ENCODE measurements at regions not wholly inside any gene's neighbourhood (a gene's known extent, or its start where the extent isn't known, plus 50 kb on each side); places are given as distances from the start of the nearest gene placed in this dataset.

GRCh38 chr1:101453844-101454243, 217.0 kb downstream of the S1PR1 start:
- ChIA-PET CTCF (interaction anchor here (1.3 kb wide), 1 partner anchor 20 kb away, joined by 3 read pairs; no protein-coding TSS in a partner anchor), POLR2A (no interaction called here)
- dilution Hi-C loops (cut with MboI; ENCODE audit: extremely low pct_ligation_motif_present, low sequenced_read_pairs): no loop called here
- H3K27ac ChIP-seq (ENCODE audit: insufficient read depth, low read depth, low read length): no peak overlapping the region
- H3K27me3 ChIP-seq (ENCODE audit: control insufficient read depth in 2 of 2, insufficient read depth in 2 of 2, low read length in 2 of 2): peaks cover 0 to 2% of the 10 kb centered on the region in 2 experiments
- intact Hi-C loops (cut with micrococcal nuclease): no loop called here
- no peaks in the 10 kb centered on the region for H3K9me3 ChIP-seq (replicated peaks; ENCODE audit: control insufficient read depth, insufficient read depth, low read length)
- DNase-seq (ENCODE audit: low read depth, low spot score): no peak
- H3K79me2 ChIP-seq (ENCODE audit: control insufficient read depth, insufficient read depth, low read length): no peaks in the 10 kb centered on the region
- no peak for FAIRE-seq
- TF ChIP-seq JUN (IDR thresholded peaks at IDR 0.05; ENCODE audit: borderline replicate concordance, insufficient read depth, insufficient read length, low read depth): no peak
- TF ChIP-seq CTCF (IDR thresholded peaks at IDR 0.05; ENCODE audit: extremely low read depth in 1 of 2, insufficient read depth in 1 of 2, low read depth in 1 of 2, low read length in 2 of 2): no peak
- no peak for TF ChIP-seq FOS (IDR thresholded peaks at IDR 0.05; ENCODE audit: borderline replicate concordance, insufficient read depth, low read length)
- TF ChIP-seq MAX (IDR thresholded peaks at IDR 0.05; ENCODE audit: insufficient read depth, insufficient read length): no peak
- no peak for TF ChIP-seq POLR2A (IDR thresholded peaks at IDR 0.05; ENCODE audit: low read depth, low read length)
- no peak for TF ChIP-seq EZH2 (IDR thresholded peaks at IDR 0.05; ENCODE audit: borderline replicate concordance, low read depth, low read length, severe bottlenecking)
- no peak for TF ChIP-seq POLR2AphosphoS5 (IDR thresholded peaks at IDR 0.05; ENCODE audit: insufficient read depth, low read depth, low read length)
- no peak for TF ChIP-seq GATA2 (IDR thresholded peaks at IDR 0.05; ENCODE audit: insufficient read depth, insufficient read length, low read depth, low read length)
- no peak for TF ChIP-seq MYC (IDR thresholded peaks at IDR 0.05; ENCODE audit: low read depth, low read length)
- H3K4me3 ChIP-seq (replicated peaks in 1 of 3; ENCODE audit: insufficient read depth in 1 of 3, low read depth in 1 of 3, low read length in 3 of 3): no peak overlapping the region
- no peak overlapping the region for H3K9ac ChIP-seq (replicated peaks; ENCODE audit: extremely low read depth, insufficient read depth, low read length)
- H3K4me2 ChIP-seq (ENCODE audit: insufficient read depth, low read length): no peak overlapping the region
- H3K9me1 ChIP-seq (replicated peaks; ENCODE audit: control insufficient read depth, extremely low read depth, insufficient read depth, low read length): no peaks in the 10 kb centered on the region
- no peaks in the 10 kb centered on the region for H3K4me1 ChIP-seq (ENCODE audit: control insufficient read depth, extremely low read depth, insufficient read depth, low read length)
- no peaks in the 10 kb centered on the region for H3K36me3 ChIP-seq (ENCODE audit: control insufficient read depth in 2 of 2, extremely low read depth in 1 of 2, insufficient read depth in 2 of 2, low read length in 2 of 2)
- no peaks in the 10 kb centered on the region for H4K20me1 ChIP-seq (replicated peaks; ENCODE audit: control insufficient read depth, extremely low read depth, insufficient read depth, low read length)
- H2AFZ ChIP-seq (ENCODE audit: low read depth, low read length): no peak overlapping the region
- BruUV-seq (replicated peaks): no TSS peak
